KMS-11 (cell line): ENCODE measurements at regions not wholly inside any gene's neighbourhood (a gene's known extent, or its start where the extent isn't known, plus 50 kb on each side); places are given as distances from the start of the nearest gene placed in this dataset.

Experiments
- H2AFZ ChIP-seq: fragments of 200-600 bp; sonication (generic); 2 replicates; pipeline ENCODE4 v1.6.1; 2016; ENCODE audit warnings: antibody characterized with exemption, mixed run types, low read depth
- H3K27ac ChIP-seq: fragments of 200-600 bp; sonication (generic); 2 replicates; pipeline ENCODE4 v1.6.1; 2016; ENCODE audit warnings: mild to moderate bottlenecking, mixed run types
- H3K27me3 ChIP-seq: fragments of 200-600 bp; sonication (generic); 2 replicates; pipeline ENCODE4 v1.6.1; 2017; ENCODE audit warnings: mild to moderate bottlenecking, low read depth, mixed run types, moderate library complexity; ENCODE audit not compliant: insufficient read depth
- H3K36me3 ChIP-seq: fragments of 200-600 bp; sonication (generic); 2 replicates; pipeline ENCODE4 v1.6.1; 2017; ENCODE audit warnings: mild to moderate bottlenecking, mixed run types; ENCODE audit not compliant: insufficient read depth
- H3K4me1 ChIP-seq: fragments of 200-600 bp; sonication (generic); 2 replicates; pipeline ENCODE4 v1.6.1; 2016; ENCODE audit warnings: mild to moderate bottlenecking, low read depth, mixed run types; ENCODE audit not compliant: poor library complexity, severe bottlenecking
- H3K4me2 ChIP-seq: fragments of 200-600 bp; sonication (generic); 2 replicates; pipeline ENCODE4 v1.7.0; 2016; ENCODE audit warnings: mild to moderate bottlenecking, mixed run types
- H3K4me3 ChIP-seq: fragments of 200-600 bp; sonication (generic); IDR thresholded peaks from 2 replicates; pipeline ENCODE4 v1.6.1; 2017; ENCODE audit warnings: low read depth, low read length, mixed read lengths; ENCODE audit not compliant: insufficient read depth
- H3K79me2 ChIP-seq: fragments of 200-600 bp; sonication (generic); 2 replicates; pipeline ENCODE4 v1.6.1; 2016; ENCODE audit warnings: low read depth, mixed run types; ENCODE audit not compliant: insufficient read depth
- H3K9ac ChIP-seq: fragments of 200-600 bp; sonication (generic); 2 replicates; pipeline ENCODE4 v1.6.1; 2016; ENCODE audit warnings: mild to moderate bottlenecking, mixed run types
- H4K20me1 ChIP-seq: fragments of 200-600 bp; sonication (generic); 2 replicates; pipeline ENCODE4 v1.6.1; 2016; ENCODE audit warnings: mild to moderate bottlenecking, mixed run types; ENCODE audit not compliant: insufficient read depth
- CTCF ChIP-seq: fragments of 200-600 bp; sonication (generic); conservative IDR thresholded peaks from 2 replicates; pipeline ENCODE4 v1.6.1; 2017; ENCODE audit warnings: low read depth, mild to moderate bottlenecking, antibody characterized with exemption, low read length, moderate library complexity, mixed read lengths

GRCh38 chr2:172287605-172288315 is 139.6 kb upstream of the ITGA6 start:
- H3K27ac ChIP-seq, result no peak overlapping the region
- no peaks in the 10 kb centered on the region for H3K79me2 ChIP-seq
- H4K20me1 ChIP-seq, result no peaks in the 10 kb centered on the region
- no peak overlapping the region for H3K4me2 ChIP-seq
- no peaks in the 10 kb centered on the region for H3K4me1 ChIP-seq
- H3K4me3 ChIP-seq, result no peak overlapping the region
- TF ChIP-seq CTCF, result no peak
- no peaks in the 10 kb centered on the region for H3K27me3 ChIP-seq
- H3K9ac ChIP-seq, result no peak overlapping the region
- no peaks in the 10 kb centered on the region for H3K36me3 ChIP-seq
- no peak overlapping the region for H2AFZ ChIP-seq

GRCh38 chr2:172288603-172289002 is 138.8 kb upstream of the ITGA6 start:
- no peak for TF ChIP-seq CTCF
- H3K79me2 ChIP-seq, result no peaks in the 10 kb centered on the region

GRCh38 chr2:172293952-172294351 is 133.4 kb upstream of the ITGA6 start:
- H3K4me3 ChIP-seq, result no peak overlapping the region
- H3K36me3 ChIP-seq, result no peaks in the 10 kb centered on the region
- H3K4me2 ChIP-seq, result no peak overlapping the region
- H3K27me3 ChIP-seq, result no peaks in the 10 kb centered on the region
- H2AFZ ChIP-seq, result no peak overlapping the region
- H3K4me1 ChIP-seq, result no peaks in the 10 kb centered on the region
- H3K9ac ChIP-seq, result no peak overlapping the region
- H4K20me1 ChIP-seq, result no peaks in the 10 kb centered on the region
- H3K27ac ChIP-seq, result no peak overlapping the region
- no peak for TF ChIP-seq CTCF
- H3K79me2 ChIP-seq, result no peaks in the 10 kb centered on the region

More at GRCh38 chr2:172288603-172289002, 138.8 kb upstream of the ITGA6 start:
- H4K20me1 ChIP-seq, result no peaks in the 10 kb centered on the region
- H2AFZ ChIP-seq, result no peak overlapping the region
- H3K36me3 ChIP-seq, result no peaks in the 10 kb centered on the region
- H3K27ac ChIP-seq, result no peak overlapping the region
- H3K4me1 ChIP-seq, result no peaks in the 10 kb centered on the region
- no peak overlapping the region for H3K4me2 ChIP-seq
- no peak overlapping the region for H3K9ac ChIP-seq
- H3K27me3 ChIP-seq, result no peaks in the 10 kb centered on the region
- no peak overlapping the region for H3K4me3 ChIP-seq

- H3K4me2 ChIP-seq, result no peak overlapping the region
- no peaks in the 10 kb centered on the region for H3K36me3 ChIP-seq
- no peaks in the 10 kb centered on the region for H3K4me1 ChIP-seq
- H3K27ac ChIP-seq, result no peak overlapping the region
- no peak for TF ChIP-seq CTCF
- H2AFZ ChIP-seq, result no peak overlapping the region
- no peak overlapping the region for H3K4me3 ChIP-seq
- H3K79me2 ChIP-seq, result no peaks in the 10 kb centered on the region
- no peaks in the 10 kb centered on the region for H4K20me1 ChIP-seq
- H3K9ac ChIP-seq, result no peak overlapping the region
- H3K27me3 ChIP-seq, result no peaks in the 10 kb centered on the region
These were observed 132.4 kb upstream of the ITGA6 start for GRCh38 chr2:172294983-172295382.
